ENCODE measurements at regions not wholly inside any gene's neighbourhood (a gene's known extent, or its start where the extent isn't known, plus 50 kb on each side); places are given as distances from the start of the nearest gene placed in this dataset.

DNA sequence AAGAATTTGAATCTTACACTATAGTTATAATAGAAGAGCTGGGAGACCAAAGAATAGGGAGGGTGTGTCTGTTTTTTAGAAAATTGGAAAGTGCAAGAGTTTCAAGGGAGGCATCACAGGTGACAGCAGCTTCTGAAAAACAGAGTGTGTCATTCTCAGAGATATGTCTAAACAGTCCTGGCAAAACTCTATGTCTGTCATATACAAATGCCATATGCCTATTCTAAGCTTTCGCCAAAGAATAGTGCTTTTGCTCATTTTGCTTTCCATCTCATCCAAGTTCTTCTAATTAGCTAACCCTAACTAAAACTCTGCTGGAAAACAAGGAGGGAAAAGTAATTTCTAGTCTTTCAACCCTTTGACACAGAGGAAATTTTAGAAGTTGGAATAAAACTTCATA lies 388.0 kb upstream of the TYRP1 start:
- Histone ChIP-seq H3K79me2 (ENCODE audit: control insufficient read depth, insufficient read depth, low read length) (no peaks in the 10 kb centered on the region), H3K9me1 (replicated peaks; ENCODE audit: control insufficient read depth, extremely low read depth, insufficient read depth, low read length) (no peaks in the 10 kb centered on the region), H2AFZ (ENCODE audit: low read depth, low read length) (no peak overlapping the region), H3K4me3 (replicated peaks in 1 of 3; ENCODE audit: insufficient read depth in 1 of 3, low read depth in 1 of 3, low read length in 3 of 3) (no peak overlapping the region), H3K36me3 (ENCODE audit: control insufficient read depth in 2 of 2, extremely low read depth in 1 of 2, insufficient read depth in 2 of 2, low read length in 2 of 2) (no peaks in the 10 kb centered on the region), H3K27me3 (ENCODE audit: control insufficient read depth in 2 of 2, insufficient read depth in 2 of 2, low read length in 2 of 2) (no peaks in the 10 kb centered on the region), H3K4me1 (ENCODE audit: control insufficient read depth, extremely low read depth, insufficient read depth, low read length) (no peaks in the 10 kb centered on the region), H4K20me1 (replicated peaks; ENCODE audit: control insufficient read depth, extremely low read depth, insufficient read depth, low read length) (no peaks in the 10 kb centered on the region), H3K27ac (ENCODE audit: insufficient read depth, low read depth, low read length) (no peak overlapping the region), H3K9me3 (replicated peaks; ENCODE audit: control insufficient read depth, insufficient read depth, low read length) (no peaks in the 10 kb centered on the region), H3K9ac (replicated peaks; ENCODE audit: extremely low read depth, insufficient read depth, low read length) (no peak overlapping the region), H3K4me2 (ENCODE audit: insufficient read depth, low read length) (no peak overlapping the region)
- ChIA-PET POLR2A (no interaction called here), CTCF (no interaction called here)
- dilution Hi-C loops (cut with MboI; ENCODE audit: extremely low pct_ligation_motif_present, low sequenced_read_pairs) (no loop called here), intact Hi-C loops (cut with micrococcal nuclease) (no loop called here)
- TF ChIP-seq, protein P1, sequence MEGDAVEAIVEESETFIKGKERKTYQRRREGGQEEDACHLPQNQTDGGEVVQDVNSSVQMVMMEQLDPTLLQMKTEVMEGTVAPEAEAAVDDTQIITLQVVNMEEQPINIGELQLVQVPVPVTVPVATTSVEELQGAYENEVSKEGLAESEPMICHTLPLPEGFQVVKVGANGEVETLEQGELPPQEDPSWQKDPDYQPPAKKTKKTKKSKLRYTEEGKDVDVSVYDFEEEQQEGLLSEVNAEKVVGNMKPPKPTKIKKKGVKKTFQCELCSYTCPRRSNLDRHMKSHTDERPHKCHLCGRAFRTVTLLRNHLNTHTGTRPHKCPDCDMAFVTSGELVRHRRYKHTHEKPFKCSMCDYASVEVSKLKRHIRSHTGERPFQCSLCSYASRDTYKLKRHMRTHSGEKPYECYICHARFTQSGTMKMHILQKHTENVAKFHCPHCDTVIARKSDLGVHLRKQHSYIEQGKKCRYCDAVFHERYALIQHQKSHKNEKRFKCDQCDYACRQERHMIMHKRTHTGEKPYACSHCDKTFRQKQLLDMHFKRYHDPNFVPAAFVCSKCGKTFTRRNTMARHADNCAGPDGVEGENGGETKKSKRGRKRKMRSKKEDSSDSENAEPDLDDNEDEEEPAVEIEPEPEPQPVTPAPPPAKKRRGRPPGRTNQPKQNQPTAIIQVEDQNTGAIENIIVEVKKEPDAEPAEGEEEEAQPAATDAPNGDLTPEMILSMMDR (IDR thresholded peaks at IDR 0.05; ENCODE audit: extremely low read depth in 1 of 2, insufficient read depth in 1 of 2, low read depth in 1 of 2, low read length in 2 of 2) = no peak
- TF ChIP-seq GATA2 (IDR thresholded peaks at IDR 0.05; ENCODE audit: insufficient read depth, insufficient read length, low read depth, low read length) (no peak), JUN (IDR thresholded peaks at IDR 0.05; ENCODE audit: borderline replicate concordance, insufficient read depth, insufficient read length, low read depth) (no peak), EZH2 (IDR thresholded peaks at IDR 0.05; ENCODE audit: borderline replicate concordance, low read depth, low read length, severe bottlenecking) (no peak), POLR2A (IDR thresholded peaks at IDR 0.05; ENCODE audit: low read depth, low read length) (no peak), FOS (IDR thresholded peaks at IDR 0.05; ENCODE audit: borderline replicate concordance, insufficient read depth, low read length) (no peak), POLR2AphosphoS5 (IDR thresholded peaks at IDR 0.05; ENCODE audit: insufficient read depth, low read depth, low read length) (no peak), MYC (IDR thresholded peaks at IDR 0.05; ENCODE audit: low read depth, low read length) (no peak)
- TF ChIP-seq, protein P2, sequence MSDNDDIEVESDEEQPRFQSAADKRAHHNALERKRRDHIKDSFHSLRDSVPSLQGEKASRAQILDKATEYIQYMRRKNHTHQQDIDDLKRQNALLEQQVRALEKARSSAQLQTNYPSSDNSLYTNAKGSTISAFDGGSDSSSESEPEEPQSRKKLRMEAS (IDR thresholded peaks at IDR 0.05; ENCODE audit: insufficient read depth, insufficient read length) = no peak
- no peak for DNase-seq (ENCODE audit: low read depth, low spot score)
- no TSS peak for BruUV-seq (replicated peaks)
- no peak for FAIRE-seq
